IMR-90 (cell line): ENCODE measurements at regions not wholly inside any gene's neighbourhood (a gene's known extent, or its start where the extent isn't known, plus 50 kb on each side); places are given as distances from the start of the nearest gene placed in this dataset.

Experiments used
- ATAC-seq: fragments of 200-7000 bp; cut with Tn5 transposase; 2 replicates; pipeline ENCODE4 v1.9.1; 2020; ENCODE audit warnings: low read depth, mild to moderate bottlenecking, moderate library complexity
- BruUV-seq: library from RNA; stranded (reverse); fragments of 400-500 nt; replicated peaks from 2 replicates; lab custom pipeline; 2021; lab: Mats Ljungman, UMichigan
- CTCF ChIA-PET: fragments of 300-600 bp; formaldehyde crosslinking; extraction: SDS; loops from one replicate; lab custom pipeline; 2021; ENCODE audit warnings: antibody characterized with exemption; lab: Yijun Ruan, JAX
- POLR2A ChIA-PET: fragments of 300-600 bp; sonication (Branson Sonifier 250); formaldehyde crosslinking; loops from one replicate; lab custom pipeline; 2022; ENCODE audit warnings: antibody characterized with exemption; ENCODE audit not compliant: unreplicated experiment; lab: Charles Lee
- DNase-seq: peaks from one replicate; pipeline ENCODE4 v3.0.0; 2013
- H2AFZ ChIP-seq: replicated peaks from 2 replicates; pipeline ENCODE3; 2013; ENCODE audit warnings: low read length, mild to moderate bottlenecking; ENCODE audit not compliant: poor library complexity
- H2AK5ac ChIP-seq: 2 replicates; pipeline ENCODE4 v1.6.1; 2013; ENCODE audit warnings: low read depth, low read length, inconsistent platforms
- H2AK9ac ChIP-seq: replicated peaks from 2 replicates; pipeline ENCODE3; 2013; ENCODE audit warnings: mild to moderate bottlenecking, low read depth, low read length, moderate library complexity; ENCODE audit not compliant: poor library complexity
- H2BK120ac ChIP-seq: 2 replicates; pipeline ENCODE4 v1.6.1; 2013; ENCODE audit warnings: low read depth, low read length, inconsistent platforms
- H2BK15ac ChIP-seq: 3 replicates; pipeline ENCODE4 v1.6.1; 2013; ENCODE audit warnings: low read depth, low read length, inconsistent platforms
- H2BK20ac ChIP-seq: 2 replicates; pipeline ENCODE4 v1.6.1; 2013; ENCODE audit warnings: low read depth, mild to moderate bottlenecking, inconsistent platforms, low read length, moderate library complexity
- H2BK5ac ChIP-seq: 2 replicates; pipeline ENCODE4 v1.6.1; 2013; ENCODE audit warnings: mild to moderate bottlenecking, low read depth, low read length, inconsistent platforms; ENCODE audit not compliant: poor library complexity, severe bottlenecking
- H3K14ac ChIP-seq: replicated peaks from 2 replicates; pipeline ENCODE4 v1.6.1; 2013; ENCODE audit warnings: low read depth, low read length, inconsistent platforms
- H3K18ac ChIP-seq: 2 replicates; pipeline ENCODE4 v1.6.1; 2013; ENCODE audit warnings: low read depth, low read length, control low read depth
- H3K23ac ChIP-seq: 2 replicates; pipeline ENCODE4 v1.6.1; 2013; ENCODE audit warnings: low read depth, low read length, inconsistent platforms
- H3K27ac ChIP-seq: 2 replicates; pipeline ENCODE4 v1.5.1; 2013; ENCODE audit warnings: mild to moderate bottlenecking, control low read depth, low read length; ENCODE audit not compliant: insufficient read depth
- H3K27me3 ChIP-seq: 2 replicates; pipeline ENCODE4 v1.6.1; 2013; ENCODE audit warnings: low read length; ENCODE audit not compliant: control insufficient read depth, insufficient read depth
- H3K36me3 ChIP-seq: 2 replicates; pipeline ENCODE4 v1.6.1; 2013; ENCODE audit warnings: low read length, mixed read lengths; ENCODE audit not compliant: control insufficient read depth, insufficient read depth
- H3K4ac ChIP-seq: 2 replicates; pipeline ENCODE4 v1.6.1; 2013; ENCODE audit warnings: low read depth, low read length, inconsistent platforms
- H3K4me1 ChIP-seq: 2 replicates; pipeline ENCODE4 v1.6.1; 2013; ENCODE audit warnings: low read length, mixed read lengths; ENCODE audit not compliant: control insufficient read depth, insufficient read depth
- H3K4me2 ChIP-seq: 2 replicates; pipeline ENCODE4 v1.6.1; 2013; ENCODE audit warnings: low read depth, mild to moderate bottlenecking, control low read depth, low read length, moderate library complexity
- H3K4me3 ChIP-seq: 2 replicates; pipeline ENCODE4 v1.5.1; 2013; ENCODE audit warnings: low read depth, mild to moderate bottlenecking, control low read depth, low read length, moderate library complexity; ENCODE audit not compliant: insufficient read depth
- H3K56ac ChIP-seq: 2 replicates; pipeline ENCODE4 v1.6.1; 2013; ENCODE audit warnings: low read length, inconsistent platforms; ENCODE audit not compliant: insufficient read depth; ENCODE audit errors: extremely low read depth
- H3K79me1 ChIP-seq, 2 experiments: 2 replicates each; pipeline ENCODE4 v1.6.1; 2013; ENCODE audit warnings: low read length in 2 of 2, inconsistent platforms in 1 of 2, low read depth in 1 of 2
- H3K9ac ChIP-seq: 2 replicates; pipeline ENCODE4 v1.6.1; 2013; ENCODE audit warnings: low read depth, low read length, control low read depth
- H3K9me1 ChIP-seq: 2 replicates; pipeline ENCODE4 v1.6.1; 2013; ENCODE audit warnings: low read length, inconsistent platforms; ENCODE audit not compliant: insufficient read depth
- H3K9me3 ChIP-seq: 2 replicates; pipeline ENCODE4 v1.6.1; 2013; ENCODE audit warnings: low read length; ENCODE audit not compliant: control insufficient read depth, insufficient read depth
- H4K20me1 ChIP-seq: 2 replicates; pipeline ENCODE4 v1.6.1; 2013; ENCODE audit warnings: low read length, inconsistent platforms; ENCODE audit not compliant: insufficient read depth
- H4K5ac ChIP-seq: 2 replicates; pipeline ENCODE4 v1.6.1; 2013; ENCODE audit warnings: mild to moderate bottlenecking, low read depth, low read length, control low read depth
- H4K8ac ChIP-seq, 2 experiments: 2 replicates each; pipeline ENCODE4 v1.6.1; 2013; ENCODE audit warnings: low read depth in 2 of 2, low read length in 2 of 2, control low read depth in 1 of 2, inconsistent platforms in 1 of 2
- H4K91ac ChIP-seq: 2 replicates; pipeline ENCODE4 v1.6.1; 2013; ENCODE audit warnings: low read depth, low read length, inconsistent platforms; ENCODE audit not compliant: insufficient read depth
- BHLHE40 ChIP-seq: fragments of 150-350 bp; IDR thresholded peaks from 2 replicates; pipeline ENCODE4 v1.6.1; 2016; ENCODE audit warnings: mild to moderate bottlenecking, low read depth, low read length
- CEBPB ChIP-seq: IDR thresholded peaks from 2 replicates; pipeline ENCODE4 v1.6.1; 2012; ENCODE audit warnings: low read depth, low read length, improper control_type of control experiment
- CHD1 ChIP-seq: IDR thresholded peaks from 2 replicates; pipeline ENCODE4 v1.6.1; 2012; ENCODE audit warnings: low read depth, low read length, improper control_type of control experiment
- FOS ChIP-seq: fragments of 150-350 bp; IDR thresholded peaks from 2 replicates; pipeline ENCODE4 v1.6.1; 2016; ENCODE audit warnings: low read depth, low read length
- MAFK ChIP-seq: IDR thresholded peaks from 2 replicates; pipeline ENCODE4 v1.6.1; 2012; ENCODE audit warnings: low read depth, low read length, improper control_type of control experiment
- MAZ ChIP-seq: IDR thresholded peaks from 2 replicates; pipeline ENCODE4 v1.6.1; 2012; ENCODE audit warnings: low read depth, mild to moderate bottlenecking, low read length, improper control_type of control experiment, moderate library complexity, borderline replicate concordance
- MXI1 ChIP-seq: IDR thresholded peaks from 2 replicates; pipeline ENCODE4 v1.6.1; 2012; ENCODE audit warnings: low read depth, mild to moderate bottlenecking, low read length, moderate library complexity, borderline replicate concordance
- NFE2L2 ChIP-seq: fragments of 150-350 bp; IDR thresholded peaks from 2 replicates; pipeline ENCODE4 v1.6.1; 2016; ENCODE audit warnings: low read depth, mild to moderate bottlenecking, low read length
- POLR2A ChIP-seq: IDR thresholded peaks from 2 replicates; pipeline ENCODE4 v1.6.1; 2012; ENCODE audit warnings: mild to moderate bottlenecking, low read depth, low read length
- RAD21 ChIP-seq: IDR thresholded peaks from 2 replicates; pipeline ENCODE4 v1.6.1; 2012; ENCODE audit warnings: low read length, improper control_type of control experiment
- RCOR1 ChIP-seq: IDR thresholded peaks from 2 replicates; pipeline ENCODE4 v1.6.1; 2012; ENCODE audit warnings: mild to moderate bottlenecking, low read length, improper control_type of control experiment; ENCODE audit not compliant: insufficient replicate concordance
- RFX5 ChIP-seq: IDR thresholded peaks from 2 replicates; pipeline ENCODE4 v1.8.0; 2012; ENCODE audit warnings: low read depth, mild to moderate bottlenecking, low read length, moderate library complexity
- SMC3 ChIP-seq: fragments of 150-350 bp; IDR thresholded peaks from 2 replicates; pipeline ENCODE4 v1.6.1; 2016; ENCODE audit warnings: low read depth, mild to moderate bottlenecking, antibody characterized with exemption, low read length, moderate library complexity
- WGBS, 2 experiments: methylation state at CpG; one replicate each; pipeline versions ENCODE4 v1.1.5 to v1.1.7; 2013; ENCODE audit warnings: missing lambda C conversion rate in 2 of 2; ENCODE audit not compliant: insufficient read length in 1 of 2; ENCODE audit errors: extremely low coverage in 2 of 2; 5-methylcytosine and 5-hydroxymethylcytosine counted together
- dilution Hi-C: fragments of 300-500 bp; cut with HindIII; formaldehyde crosslinking; loops from one replicate; pipeline ENCODE4 v1.14.3; 2018; ENCODE audit warnings: low sequenced_read_pairs; ENCODE audit not compliant: unreplicated experiment
- in situ Hi-C: fragments of 300-500 bp; cut with MboI; formaldehyde crosslinking; loops from 3 replicates; pipeline ENCODE4 v1.14.3; 2019; ENCODE audit warnings: low sequenced_read_pairs, inconsistent platforms, mixed read lengths
- intact Hi-C: fragments of 100-400 bp; cut with micrococcal nuclease; formaldehyde crosslinking; loops from 2 replicates; pipeline ENCODE4 v1.10.0; 2022
- TF ChIP-seq, protein P1 (sequence below): fragments of 150-350 bp; IDR thresholded peaks from 2 replicates; pipeline ENCODE4 v1.6.1; 2017; ENCODE audit warnings: mild to moderate bottlenecking, antibody characterized with exemption, low read length, low read depth
- TF ChIP-seq, protein P2 (sequence below): fragments of 150-350 bp; IDR thresholded peaks from 2 replicates; pipeline ENCODE4 v1.6.1; 2016; ENCODE audit warnings: low read depth, mild to moderate bottlenecking, low read length, moderate library complexity, borderline replicate concordance

- dilution Hi-C loops (no loop called here), in situ Hi-C loops (no loop called here), intact Hi-C loops (no loop called here)
- POLR2A ChIA-PET: no interaction called here
- Histone ChIP-seq H2BK120ac (no peak overlapping the region), H3K14ac (no peak overlapping the region), H3K36me3 (no peaks in the 10 kb centered on the region), H3K4me2 (no peak overlapping the region), H3K27me3 (no peaks in the 10 kb centered on the region), H3K9me3 (no peaks in the 10 kb centered on the region), H3K18ac (no peak overlapping the region), H2BK20ac (no peak overlapping the region), H3K4ac (no peak overlapping the region), H3K27ac (no peak overlapping the region), H3K4me1 (no peaks in the 10 kb centered on the region), H4K91ac (no peak overlapping the region), H3K9ac (no peak overlapping the region), H2AK9ac (no peak overlapping the region), H2AK5ac (no peak overlapping the region), H4K5ac (no peak overlapping the region), H4K8ac (no peak overlapping the region), H3K56ac (no peak overlapping the region), H2BK15ac (no peak overlapping the region), H2BK5ac (no peak overlapping the region), H3K23ac (no peak overlapping the region), H3K9me1 (no peaks in the 10 kb centered on the region), H3K4me3 (no peak overlapping the region), H2AFZ (no peak overlapping the region), H3K79me1 (no peaks in the 10 kb centered on the region), H4K20me1 (no peaks in the 10 kb centered on the region)
- no peak for ATAC-seq
- no peak for DNase-seq
- 80 to 100% methylated on average over 1 to 4 of the region's 5 CpGs for WGBS, 2 experiments
- CTCF ChIA-PET: interaction anchor here (0.7 to 1.1 kb wide), 3 partner anchors 12 to 148 kb away, joined by 3 to 5 read pairs (median 3); no protein-coding TSS in a partner anchor
- no peak for TF ChIP-seq RFX5
- no peak for TF ChIP-seq SMC3
- no peak for TF ChIP-seq BHLHE40
- no peak for TF ChIP-seq POLR2A
- no peak for TF ChIP-seq CEBPB
- TF ChIP-seq, protein P1, sequence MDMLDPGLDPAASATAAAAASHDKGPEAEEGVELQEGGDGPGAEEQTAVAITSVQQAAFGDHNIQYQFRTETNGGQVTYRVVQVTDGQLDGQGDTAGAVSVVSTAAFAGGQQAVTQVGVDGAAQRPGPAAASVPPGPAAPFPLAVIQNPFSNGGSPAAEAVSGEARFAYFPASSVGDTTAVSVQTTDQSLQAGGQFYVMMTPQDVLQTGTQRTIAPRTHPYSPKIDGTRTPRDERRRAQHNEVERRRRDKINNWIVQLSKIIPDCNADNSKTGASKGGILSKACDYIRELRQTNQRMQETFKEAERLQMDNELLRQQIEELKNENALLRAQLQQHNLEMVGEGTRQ: no peak
- no peak for TF ChIP-seq RCOR1
- no peak for TF ChIP-seq FOS
- TF ChIP-seq MXI1: no peak
- no peak for TF ChIP-seq NFE2L2
- TF ChIP-seq MAZ: no peak
- no peak for TF ChIP-seq RAD21
- TF ChIP-seq CHD1: no peak
- TF ChIP-seq, protein P2, sequence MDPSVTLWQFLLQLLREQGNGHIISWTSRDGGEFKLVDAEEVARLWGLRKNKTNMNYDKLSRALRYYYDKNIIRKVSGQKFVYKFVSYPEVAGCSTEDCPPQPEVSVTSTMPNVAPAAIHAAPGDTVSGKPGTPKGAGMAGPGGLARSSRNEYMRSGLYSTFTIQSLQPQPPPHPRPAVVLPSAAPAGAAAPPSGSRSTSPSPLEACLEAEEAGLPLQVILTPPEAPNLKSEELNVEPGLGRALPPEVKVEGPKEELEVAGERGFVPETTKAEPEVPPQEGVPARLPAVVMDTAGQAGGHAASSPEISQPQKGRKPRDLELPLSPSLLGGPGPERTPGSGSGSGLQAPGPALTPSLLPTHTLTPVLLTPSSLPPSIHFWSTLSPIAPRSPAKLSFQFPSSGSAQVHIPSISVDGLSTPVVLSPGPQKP: no peak
- no peak for TF ChIP-seq MAFK
- no TSS peak for BruUV-seq
These were observed 184.3 kb downstream of the ZC3H11B start for GRCh38 chr1:219428651-219429050.
